ENCODE measurements at regions not wholly inside any gene's neighbourhood (a gene's known extent, or its start where the extent isn't known, plus 50 kb on each side); places are given as distances from the start of the nearest gene placed in this dataset.

DNA sequence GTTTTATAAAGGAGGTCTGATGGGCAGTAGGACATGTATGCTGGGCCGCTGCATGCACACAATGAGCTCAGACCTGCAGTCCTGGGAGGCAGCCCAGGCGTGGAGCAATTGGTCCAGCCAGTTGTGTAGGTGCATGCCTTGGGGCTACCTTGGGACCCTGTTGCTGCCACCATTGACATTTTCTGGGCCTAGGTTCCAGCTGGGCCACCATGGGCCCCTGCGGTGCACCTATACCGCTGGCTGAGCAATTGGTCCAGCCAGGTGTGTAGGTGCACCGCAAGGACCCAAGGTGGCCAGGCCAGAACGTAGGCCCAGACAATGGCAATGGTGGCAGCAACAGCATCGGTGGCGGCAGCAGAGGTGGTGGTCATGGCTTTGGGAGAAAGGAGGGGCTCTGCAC is 143.9 kb downstream of the PXDC1 start:
- Mint-ChIP-seq H3K4me3 (no peak overlapping the region), H3K27me3 (peaks cover under 1% of the 10 kb centered on the region), H3K4me1 (no peaks in the 10 kb centered on the region), H3K36me3 (ENCODE audit: low read depth) (no peaks in the 10 kb centered on the region), H3K27ac (no peak overlapping the region), H3K9me3 (peaks cover 8% of the 10 kb centered on the region)
- intact Hi-C loops (cut with micrococcal nuclease) = no loop called here
- DNase-seq = no peak

DNA sequence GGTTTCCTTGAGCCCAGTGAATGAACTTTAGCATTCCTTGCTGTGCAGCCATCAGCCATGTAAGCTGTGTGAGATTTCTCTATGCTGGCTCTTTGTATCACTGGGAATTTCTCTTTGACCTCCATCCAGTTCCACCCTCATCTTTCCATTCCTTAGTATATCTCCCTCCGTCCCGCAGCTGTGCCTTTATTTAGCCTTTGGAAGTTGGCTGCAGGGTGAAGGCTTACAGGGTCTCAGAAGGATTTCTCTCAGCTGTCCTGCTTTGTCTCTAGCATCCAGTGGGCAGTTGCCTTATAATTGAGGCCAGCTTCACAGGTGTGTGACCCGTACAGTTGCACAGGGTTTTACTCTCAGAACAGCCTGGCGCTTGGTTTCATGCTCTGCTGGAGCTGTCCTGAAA is 144.3 kb downstream of the PXDC1 start:
- H3K27ac Mint-ChIP-seq = no peak overlapping the region
- peaks cover 4% of the 10 kb centered on the region for H3K27me3 Mint-ChIP-seq
- no peaks in the 10 kb centered on the region for H3K4me1 Mint-ChIP-seq
- no peak for DNase-seq
- no peak overlapping the region for H3K4me3 Mint-ChIP-seq
- H3K9me3 Mint-ChIP-seq = peaks cover 12% of the 10 kb centered on the region
- intact Hi-C loops (cut with micrococcal nuclease) = no loop called here
- no peaks in the 10 kb centered on the region for H3K36me3 Mint-ChIP-seq (ENCODE audit: low read depth)

DNA sequence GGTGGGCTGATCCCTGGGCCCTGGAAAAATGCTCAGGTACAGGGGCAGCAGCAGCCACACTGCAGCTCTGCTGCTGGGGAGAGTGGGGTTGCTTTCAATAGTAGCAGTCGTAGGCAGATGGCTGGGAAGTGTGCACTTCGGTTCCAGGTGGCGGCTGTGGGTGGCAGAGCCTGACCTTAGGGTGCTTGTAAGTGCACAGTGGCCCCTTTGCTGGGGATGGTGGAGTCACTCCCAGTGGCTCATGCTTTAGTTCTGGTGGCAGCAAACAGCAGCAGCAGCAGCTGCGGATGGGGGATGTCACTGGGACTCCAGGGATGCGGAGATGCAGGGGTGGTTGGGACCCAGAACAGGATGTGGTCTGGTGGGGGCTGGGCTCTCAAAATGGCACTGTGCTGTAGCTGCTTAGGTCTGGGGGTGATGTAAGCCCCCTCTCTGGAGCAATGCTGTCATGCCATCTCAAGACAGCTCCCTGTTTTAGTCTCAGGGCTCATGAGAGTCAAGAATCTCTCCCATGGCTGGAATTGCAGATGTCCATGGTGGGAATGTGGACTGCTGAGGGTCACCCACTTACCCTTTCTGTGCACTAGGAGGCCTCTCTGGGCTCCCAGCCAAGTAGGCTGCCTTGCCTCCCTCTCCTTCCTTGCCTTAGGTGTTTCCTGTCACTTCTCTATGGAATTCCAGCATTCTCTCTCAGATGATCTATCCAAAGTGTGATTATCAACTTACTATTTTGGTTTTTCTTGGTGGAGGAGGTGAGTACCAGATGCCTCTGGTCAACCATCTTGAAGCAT is 146.7 kb upstream of the SLC22A23 start:
- no peak overlapping the region for H3K4me3 Mint-ChIP-seq

DNA sequence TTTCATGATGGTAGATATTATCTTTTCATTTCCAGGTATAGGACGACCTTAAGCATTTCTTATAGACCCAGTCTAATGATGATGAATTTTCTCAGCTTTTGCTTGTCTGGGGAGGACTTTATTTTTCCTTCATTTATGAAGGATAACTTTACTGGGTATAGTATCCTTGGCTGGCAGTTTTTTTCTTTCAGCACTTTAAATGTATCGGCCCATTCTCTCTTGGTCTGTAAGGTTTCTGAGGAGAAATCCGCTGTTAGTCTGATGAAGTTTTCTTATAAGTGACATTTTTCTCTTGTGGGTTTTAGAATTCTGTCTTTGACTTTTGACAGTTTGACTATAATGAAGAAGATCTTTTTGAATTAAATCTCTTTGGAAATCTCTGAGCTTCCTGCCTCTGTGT is 144.7 kb upstream of the SLC22A23 start:
- peaks cover 13% of the 10 kb centered on the region for H3K27me3 Mint-ChIP-seq
- no peak overlapping the region for H3K4me3 Mint-ChIP-seq
- H3K4me1 Mint-ChIP-seq = no peaks in the 10 kb centered on the region
- intact Hi-C loops (cut with micrococcal nuclease) = no loop called here
- H3K9me3 Mint-ChIP-seq = peaks cover 12% of the 10 kb centered on the region
- no peak overlapping the region for H3K27ac Mint-ChIP-seq
- no peak for DNase-seq
- H3K36me3 Mint-ChIP-seq (ENCODE audit: low read depth) = no peaks in the 10 kb centered on the region

More for the DNA sequence above, 146.7 kb upstream of the SLC22A23 start:
- intact Hi-C loops (cut with micrococcal nuclease) = no loop called here
- DNase-seq = no peak
- H3K36me3 Mint-ChIP-seq (ENCODE audit: low read depth) = no peaks in the 10 kb centered on the region
- peaks cover 9% of the 10 kb centered on the region for H3K27me3 Mint-ChIP-seq
- no peak overlapping the region for H3K27ac Mint-ChIP-seq
- H3K9me3 Mint-ChIP-seq = peaks cover 12% of the 10 kb centered on the region
- no peaks in the 10 kb centered on the region for H3K4me1 Mint-ChIP-seq

DNA sequence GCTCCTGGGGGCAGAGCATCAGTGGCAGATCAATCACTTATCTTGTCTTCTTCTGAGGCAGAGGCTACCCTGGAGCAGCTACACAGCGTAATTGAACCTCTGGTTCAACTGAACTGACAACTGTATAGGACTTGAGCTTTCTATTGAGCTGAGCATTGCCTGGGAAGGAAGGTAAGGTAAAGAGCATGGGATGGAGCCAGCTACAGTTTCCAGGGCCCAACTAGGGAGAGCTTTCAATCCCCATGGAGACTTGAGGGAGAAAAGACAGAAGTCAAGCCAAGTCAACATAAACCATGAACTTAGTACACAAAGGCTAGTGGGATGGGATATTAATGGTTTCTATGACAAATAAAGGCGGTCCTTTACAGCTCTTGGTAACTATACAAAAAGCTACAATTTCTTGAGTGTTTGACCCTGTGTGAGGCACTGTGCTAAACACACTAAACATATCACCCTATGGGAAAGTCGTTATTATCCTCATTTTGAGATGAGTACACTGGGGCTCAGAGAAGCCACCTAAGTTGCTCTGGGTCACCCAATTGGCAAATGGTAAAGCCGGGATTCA is 140.7 kb upstream of the SLC22A23 start:
- intact Hi-C loops (cut with micrococcal nuclease) = no loop called here
- Mint-ChIP-seq H3K27me3 (peaks cover 14% of the 10 kb centered on the region), H3K4me3 (no peak overlapping the region), H3K36me3 (ENCODE audit: low read depth) (no peaks in the 10 kb centered on the region), H3K27ac (no peak overlapping the region), H3K9me3 (peaks cover 4% of the 10 kb centered on the region), H3K4me1 (no peaks in the 10 kb centered on the region)
- DNase-seq = no peak

DNA sequence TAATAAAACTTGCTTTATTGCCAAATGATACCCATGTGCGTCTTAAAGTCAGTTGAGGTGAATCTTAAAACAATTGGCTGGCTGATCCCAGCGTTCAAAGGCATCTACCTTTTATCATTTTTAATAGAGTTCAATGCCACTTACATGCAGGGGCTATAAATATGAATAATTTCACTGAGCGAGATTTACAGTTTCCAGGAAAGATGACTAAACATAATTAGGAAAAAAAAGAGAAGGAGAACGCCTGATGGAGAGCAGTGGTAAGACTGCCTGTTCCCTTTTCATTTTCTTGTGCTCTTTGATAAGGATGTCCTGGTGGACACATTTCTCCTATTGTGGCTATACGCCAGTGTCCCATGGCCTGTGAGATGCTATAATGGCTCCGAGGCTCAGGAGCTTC is 139.9 kb upstream of the SLC22A23 start:
- Mint-ChIP-seq H3K9me3 (no peaks in the 10 kb centered on the region), H3K36me3 (ENCODE audit: low read depth) (no peaks in the 10 kb centered on the region), H3K27me3 (peaks cover 11% of the 10 kb centered on the region)

DNA sequence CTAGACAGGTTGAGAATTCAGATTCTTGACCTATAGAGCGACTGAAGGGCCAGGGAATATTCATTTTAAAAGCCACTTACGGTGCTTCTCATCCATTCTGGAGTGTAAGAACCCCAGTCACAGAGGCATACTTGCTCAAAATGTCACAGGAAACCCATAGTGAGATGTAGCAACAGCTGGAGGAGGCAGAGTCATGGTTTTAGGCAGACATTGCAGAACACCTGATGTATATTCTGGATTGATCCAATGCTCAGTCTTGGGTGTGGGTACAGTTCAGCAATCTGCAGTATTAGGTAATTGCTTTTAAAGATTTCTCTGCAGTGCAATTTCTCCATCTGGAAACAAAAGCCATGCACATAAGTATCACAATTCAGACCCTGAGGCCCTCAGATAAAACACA is 137.4 kb upstream of the SLC22A23 start:
- no peak for DNase-seq
- Mint-ChIP-seq H3K4me1 (no peaks in the 10 kb centered on the region), H3K27me3 (peaks cover 7% of the 10 kb centered on the region), H3K27ac (no peak overlapping the region), H3K9me3 (no peaks in the 10 kb centered on the region), H3K36me3 (ENCODE audit: low read depth) (no peaks in the 10 kb centered on the region), H3K4me3 (no peak overlapping the region)
- intact Hi-C loops (cut with micrococcal nuclease) = no loop called here

More for the DNA sequence above, 139.9 kb upstream of the SLC22A23 start:
- Mint-ChIP-seq H3K4me3 (no peak overlapping the region), H3K27ac (no peak overlapping the region), H3K4me1 (no peaks in the 10 kb centered on the region)
- no peak for DNase-seq
- intact Hi-C loops (cut with micrococcal nuclease) = no loop called here

DNA sequence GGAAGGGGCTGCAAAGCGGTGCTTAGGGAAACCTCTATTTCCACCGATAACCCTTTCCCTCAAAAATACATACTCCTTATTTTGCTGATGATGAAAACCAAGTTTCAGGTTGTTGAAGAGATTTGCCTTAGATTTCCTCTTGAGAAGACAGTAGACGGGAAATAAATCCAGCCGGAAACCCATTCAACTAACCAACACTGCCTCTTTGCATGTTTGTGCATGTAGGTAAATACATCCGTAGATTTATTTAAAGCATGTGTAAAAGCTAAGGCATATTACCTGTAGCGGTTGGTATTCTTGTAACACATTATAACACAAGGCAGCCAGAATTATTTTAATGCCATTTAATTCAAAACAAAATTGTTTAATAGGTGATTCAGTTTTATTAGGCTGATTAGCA is 136.3 kb upstream of the SLC22A23 start:
- H3K4me1 Mint-ChIP-seq = no peaks in the 10 kb centered on the region
- H3K27me3 Mint-ChIP-seq = peaks cover 5% of the 10 kb centered on the region
- no peaks in the 10 kb centered on the region for H3K9me3 Mint-ChIP-seq
- DNase-seq = no peak
- H3K27ac Mint-ChIP-seq = no peak overlapping the region
- H3K36me3 Mint-ChIP-seq (ENCODE audit: low read depth) = no peaks in the 10 kb centered on the region
- intact Hi-C loops (cut with micrococcal nuclease) = no loop called here
- H3K4me3 Mint-ChIP-seq = no peak overlapping the region

DNA sequence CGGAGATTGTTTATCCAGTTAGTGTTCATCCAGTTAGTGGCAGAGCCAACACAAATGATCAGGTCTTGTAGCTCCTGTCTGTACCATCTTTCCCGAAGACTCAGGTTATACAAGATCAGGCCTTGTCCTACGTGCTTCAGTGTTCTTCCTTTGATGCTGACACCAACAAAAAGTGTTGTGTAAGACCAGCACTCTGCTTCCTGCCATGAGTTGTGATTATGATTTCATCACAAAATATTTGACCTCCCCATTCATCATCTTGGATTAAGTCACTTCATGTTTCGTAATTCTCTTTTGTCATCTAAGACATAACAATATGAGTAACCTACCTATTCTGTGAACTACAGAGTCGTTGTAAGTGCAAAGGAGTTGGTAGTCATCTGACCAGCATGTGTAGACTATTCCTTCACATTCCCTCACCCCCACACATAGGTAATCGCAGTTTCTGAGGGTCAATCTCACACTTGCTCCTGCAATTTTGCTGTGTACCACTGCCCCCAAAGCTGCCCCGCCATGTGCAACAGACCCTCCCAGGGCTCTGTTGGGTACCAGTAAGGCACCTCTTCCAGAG is 135.6 kb upstream of the SLC22A23 start:
- DNase-seq = no peak
- Mint-ChIP-seq H3K4me1 (no peaks in the 10 kb centered on the region), H3K27me3 (peaks cover 4% of the 10 kb centered on the region), H3K9me3 (no peaks in the 10 kb centered on the region), H3K4me3 (no peak overlapping the region), H3K27ac (no peak overlapping the region), H3K36me3 (ENCODE audit: low read depth) (no peaks in the 10 kb centered on the region)
- intact Hi-C loops (cut with micrococcal nuclease) = no loop called here

DNA sequence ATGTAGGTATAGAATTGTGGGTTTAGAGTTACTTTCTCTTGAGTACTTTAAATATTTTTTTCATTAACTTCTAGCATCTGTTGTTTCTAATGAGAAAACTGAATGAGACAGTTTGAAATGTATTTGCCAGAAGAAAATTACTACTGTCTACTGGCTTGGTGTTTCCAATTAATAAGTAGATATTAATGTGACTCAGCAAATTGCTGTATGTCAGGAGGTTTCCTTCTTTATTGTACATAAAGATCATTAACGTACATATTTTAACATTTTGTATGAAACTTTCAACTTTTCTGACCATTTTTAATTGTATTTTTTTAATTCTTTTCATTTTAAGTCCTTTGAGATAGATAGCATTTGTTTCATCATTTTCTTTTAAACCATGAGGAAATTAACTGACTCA is 135.1 kb upstream of the SLC22A23 start:
- H3K4me1 Mint-ChIP-seq = no peaks in the 10 kb centered on the region
- intact Hi-C loops (cut with micrococcal nuclease) = no loop called here
- peaks cover under 1% of the 10 kb centered on the region for H3K9me3 Mint-ChIP-seq
- no peak for DNase-seq
- no peak overlapping the region for H3K27ac Mint-ChIP-seq
- peaks cover 2% of the 10 kb centered on the region for H3K27me3 Mint-ChIP-seq
- H3K36me3 Mint-ChIP-seq (ENCODE audit: low read depth) = no peaks in the 10 kb centered on the region
- H3K4me3 Mint-ChIP-seq = no peak overlapping the region

DNA sequence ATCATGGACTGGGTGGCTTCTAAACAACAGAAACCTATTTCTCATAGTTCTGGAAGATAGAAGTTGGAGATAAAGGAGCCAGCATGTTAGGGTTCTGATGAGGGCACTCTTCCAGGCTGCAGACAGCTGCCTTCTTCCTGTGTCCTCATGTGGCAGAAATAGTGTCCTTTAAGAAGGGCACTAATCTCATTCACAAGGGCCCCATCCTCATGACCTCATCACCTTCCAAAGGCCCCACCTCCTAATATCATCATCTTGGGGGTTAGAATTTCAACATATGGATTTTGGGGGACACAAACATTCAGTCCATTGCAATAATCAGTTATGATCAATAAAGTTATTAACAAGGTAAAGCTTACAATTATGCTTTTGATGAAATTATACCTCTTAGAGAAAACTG is 130.8 kb upstream of the SLC22A23 start:
- no peaks in the 10 kb centered on the region for H3K36me3 Mint-ChIP-seq (ENCODE audit: low read depth)

DNA sequence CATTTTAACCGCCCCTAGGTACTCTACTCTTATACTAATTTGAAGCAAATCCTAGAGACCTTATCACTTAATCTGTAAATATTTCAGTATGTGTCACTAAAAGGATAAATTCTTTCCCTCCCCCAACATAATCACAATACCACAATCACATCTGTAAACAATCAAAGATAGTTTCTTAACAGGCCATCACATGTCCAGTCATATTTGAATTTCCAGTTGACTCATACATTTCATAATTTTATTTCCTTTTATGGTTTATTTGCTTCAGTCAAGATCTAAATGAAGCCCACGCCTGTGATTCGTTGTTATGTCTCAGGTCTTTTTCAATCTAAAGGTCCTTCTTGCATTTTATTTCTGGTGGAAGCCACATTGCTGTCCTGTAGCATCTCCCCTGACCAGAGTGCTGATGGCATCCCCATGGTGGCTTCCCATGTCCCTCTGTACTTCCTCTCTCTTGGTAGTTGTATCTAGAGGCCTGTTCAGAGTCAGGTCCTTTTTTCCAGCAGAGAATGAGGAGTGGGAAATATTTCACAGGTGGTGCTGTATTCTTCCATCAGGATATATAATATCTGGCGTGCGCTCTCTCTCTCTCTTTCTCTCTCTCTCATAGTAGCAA is 128.6 kb upstream of the SLC22A23 start:
- no peaks in the 10 kb centered on the region for H3K36me3 Mint-ChIP-seq (ENCODE audit: low read depth)
- intact Hi-C loops (cut with micrococcal nuclease) = no loop called here
- H3K4me3 Mint-ChIP-seq = no peak overlapping the region
- no peaks in the 10 kb centered on the region for H3K4me1 Mint-ChIP-seq
- peaks cover 15% of the 10 kb centered on the region for H3K27me3 Mint-ChIP-seq
- no peak for DNase-seq
- H3K9me3 Mint-ChIP-seq = peaks cover 3% of the 10 kb centered on the region
- H3K27ac Mint-ChIP-seq = no peak overlapping the region

More for the DNA sequence above, 130.8 kb upstream of the SLC22A23 start:
- H3K9me3 Mint-ChIP-seq = peaks cover 3% of the 10 kb centered on the region
- H3K4me1 Mint-ChIP-seq = no peaks in the 10 kb centered on the region
- intact Hi-C loops (cut with micrococcal nuclease) = no loop called here
- no peak overlapping the region for H3K27ac Mint-ChIP-seq
- H3K27me3 Mint-ChIP-seq = peaks cover 10% of the 10 kb centered on the region
- no peak overlapping the region for H3K4me3 Mint-ChIP-seq
- no peak for DNase-seq

DNA sequence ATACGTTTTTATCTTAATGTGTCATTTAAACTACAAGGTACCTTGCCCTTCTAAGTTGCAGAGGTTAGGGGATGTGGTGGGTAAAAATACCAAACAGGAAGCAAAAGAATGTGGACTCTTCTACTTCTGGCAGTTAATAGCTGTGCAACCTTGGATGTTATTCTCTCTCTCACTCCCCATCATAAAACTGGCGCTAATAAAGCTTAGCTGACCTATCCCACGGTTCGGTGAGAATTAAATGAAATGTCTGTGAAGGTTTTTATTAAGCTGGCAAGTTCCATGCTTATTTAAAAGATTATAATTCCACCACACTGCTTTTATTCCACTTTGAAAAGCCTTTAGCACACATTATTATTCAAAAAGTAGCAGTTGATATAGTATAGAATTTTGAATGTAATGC is 127.8 kb upstream of the SLC22A23 start:
- H3K4me1 Mint-ChIP-seq = no peaks in the 10 kb centered on the region
- H3K9me3 Mint-ChIP-seq = peaks cover 3% of the 10 kb centered on the region
- intact Hi-C loops (cut with micrococcal nuclease) = no loop called here
- no peak overlapping the region for H3K27ac Mint-ChIP-seq
- no peak overlapping the region for H3K4me3 Mint-ChIP-seq
- no peaks in the 10 kb centered on the region for H3K36me3 Mint-ChIP-seq (ENCODE audit: low read depth)
- no peak for DNase-seq
- peaks cover 15% of the 10 kb centered on the region for H3K27me3 Mint-ChIP-seq

DNA sequence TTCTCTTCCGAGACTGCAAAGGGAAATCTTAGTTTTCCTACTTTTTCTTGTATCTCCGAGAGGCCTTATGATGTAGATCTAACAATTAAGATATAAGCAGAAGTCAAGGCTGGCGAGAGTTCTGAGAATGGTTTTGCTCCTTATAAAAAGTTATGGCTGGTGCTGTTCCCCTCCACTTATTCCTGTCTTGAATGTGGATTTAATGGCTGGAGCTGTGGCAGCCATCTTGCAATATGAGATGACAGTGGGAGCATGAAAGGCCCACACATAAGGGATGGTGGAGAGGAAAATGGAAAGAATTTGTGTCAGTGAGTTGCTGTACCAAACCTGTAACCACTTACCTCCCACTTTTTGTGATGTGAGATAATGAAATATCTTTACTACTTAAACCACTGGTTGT is 124.6 kb upstream of the SLC22A23 start:
- Mint-ChIP-seq H3K9me3 (no peaks in the 10 kb centered on the region), H3K36me3 (ENCODE audit: low read depth) (no peaks in the 10 kb centered on the region), H3K4me1 (no peaks in the 10 kb centered on the region), H3K4me3 (no peak overlapping the region), H3K27me3 (peaks cover 15% of the 10 kb centered on the region), H3K27ac (no peak overlapping the region)
- intact Hi-C loops (cut with micrococcal nuclease) = no loop called here
- DNase-seq = peak; percentile 20

Measured in activated CD4-positive, alpha-beta T cell treated with anti-CD3 and anti-CD28 coated beads, Interleukin-2, amount 10 ng/mL, durations not matched to agents 24 days and 14 days (primary cell).